Gastrocnemius medialis (tissue), 4 donors: ENCODE measurements at regions not wholly inside any gene's neighbourhood (a gene's known extent, or its start where the extent isn't known, plus 50 kb on each side); places are given as distances from the start of the nearest gene placed in this dataset.

Experiments
- POLR2A ChIP-seq, 2 donors: fragments of 450-650 bp; IDR thresholded peaks; one replicate each; pipeline ENCODE4 v1.6.1; 2017; ENCODE audit warnings: antibody characterized with exemption in 2 of 2, mild to moderate bottlenecking in 2 of 2, moderate library complexity in 2 of 2
- TF ChIP-seq, protein P1 (sequence below), 5 experiments: fragments of 450-650 bp in 3 of 5; fragments of 200-600 bp in 2 of 5; sonication (generic) in 2 of 5; IDR thresholded peaks in 4 of 5; conservative IDR thresholded peaks in 1 of 5; 1 replicate in 4 of 5; 2 replicates in 1 of 5; pipeline ENCODE4 v1.5.1; 2016 to 2019; ENCODE audit warnings: antibody characterized with exemption in 5 of 5, mild to moderate bottlenecking in 3 of 5, moderate library complexity in 3 of 5

DNA sequence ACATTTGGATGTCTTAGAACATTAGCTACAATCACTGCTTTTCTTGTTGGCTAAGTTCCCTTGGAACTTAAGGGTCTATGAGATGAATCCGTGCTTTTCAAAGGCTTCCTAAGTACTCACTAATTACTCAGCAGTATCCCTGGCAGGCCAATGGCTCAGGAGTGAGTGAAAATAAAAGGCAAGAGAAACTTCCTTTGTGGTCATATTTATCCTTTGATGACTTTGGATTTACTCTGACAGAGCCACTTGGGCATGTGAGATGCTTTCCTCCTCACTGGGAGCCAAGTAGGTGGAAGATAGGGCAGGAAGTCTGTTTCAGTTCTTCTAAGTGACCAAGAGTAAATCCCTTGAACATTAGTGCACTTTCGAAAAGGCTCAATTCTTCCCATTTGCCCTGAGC lies 224.3 kb upstream of the FOXA2 start:
- TF ChIP-seq, protein P1, sequence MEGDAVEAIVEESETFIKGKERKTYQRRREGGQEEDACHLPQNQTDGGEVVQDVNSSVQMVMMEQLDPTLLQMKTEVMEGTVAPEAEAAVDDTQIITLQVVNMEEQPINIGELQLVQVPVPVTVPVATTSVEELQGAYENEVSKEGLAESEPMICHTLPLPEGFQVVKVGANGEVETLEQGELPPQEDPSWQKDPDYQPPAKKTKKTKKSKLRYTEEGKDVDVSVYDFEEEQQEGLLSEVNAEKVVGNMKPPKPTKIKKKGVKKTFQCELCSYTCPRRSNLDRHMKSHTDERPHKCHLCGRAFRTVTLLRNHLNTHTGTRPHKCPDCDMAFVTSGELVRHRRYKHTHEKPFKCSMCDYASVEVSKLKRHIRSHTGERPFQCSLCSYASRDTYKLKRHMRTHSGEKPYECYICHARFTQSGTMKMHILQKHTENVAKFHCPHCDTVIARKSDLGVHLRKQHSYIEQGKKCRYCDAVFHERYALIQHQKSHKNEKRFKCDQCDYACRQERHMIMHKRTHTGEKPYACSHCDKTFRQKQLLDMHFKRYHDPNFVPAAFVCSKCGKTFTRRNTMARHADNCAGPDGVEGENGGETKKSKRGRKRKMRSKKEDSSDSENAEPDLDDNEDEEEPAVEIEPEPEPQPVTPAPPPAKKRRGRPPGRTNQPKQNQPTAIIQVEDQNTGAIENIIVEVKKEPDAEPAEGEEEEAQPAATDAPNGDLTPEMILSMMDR (IDR thresholded peaks at IDR 0.05 in 4 of 5, conservative IDR thresholded peaks at IDR 0.05 in 1 of 5): no peak
- no peak for TF ChIP-seq POLR2A (IDR thresholded peaks at IDR 0.05)
